HT1080 (cell line): ENCODE measurements at regions not wholly inside any gene's neighbourhood (a gene's known extent, or its start where the extent isn't known, plus 50 kb on each side); places are given as distances from the start of the nearest gene placed in this dataset.

Experiments used
- DNase-seq: peaks from one replicate; pipeline ENCODE4 v3.0.0-alpha.2; 2015; ENCODE audit warnings: low read depth

DNA sequence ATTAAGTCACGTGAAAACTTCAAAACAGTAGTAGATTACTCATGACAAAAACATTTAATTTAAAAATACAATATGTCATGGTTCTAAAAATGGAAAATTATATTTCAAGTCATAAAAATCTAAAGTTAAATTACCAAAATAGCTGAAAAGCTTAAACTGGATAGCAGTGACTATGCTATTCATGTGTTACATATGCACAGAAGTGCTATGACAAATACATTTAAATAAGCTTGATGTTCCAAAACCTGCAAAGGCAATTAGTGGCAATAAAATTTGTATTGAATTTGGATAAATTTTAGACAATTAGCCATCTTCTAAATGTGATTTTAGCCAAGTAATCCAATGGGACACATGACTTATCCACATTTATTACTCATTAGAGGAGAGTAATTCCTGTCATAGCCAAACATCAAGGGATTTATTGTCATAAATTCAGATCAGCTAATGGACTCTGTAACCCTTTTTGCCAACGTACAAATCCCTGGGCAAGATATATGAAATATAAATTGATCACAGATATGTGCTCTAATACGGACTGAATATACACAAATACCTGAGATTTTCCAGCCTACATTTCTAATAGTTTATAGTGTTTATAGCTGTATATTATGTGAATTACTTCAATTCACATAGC lies 419.4 kb downstream of the ISL1 start:
- no peak for DNase-seq

DNA sequence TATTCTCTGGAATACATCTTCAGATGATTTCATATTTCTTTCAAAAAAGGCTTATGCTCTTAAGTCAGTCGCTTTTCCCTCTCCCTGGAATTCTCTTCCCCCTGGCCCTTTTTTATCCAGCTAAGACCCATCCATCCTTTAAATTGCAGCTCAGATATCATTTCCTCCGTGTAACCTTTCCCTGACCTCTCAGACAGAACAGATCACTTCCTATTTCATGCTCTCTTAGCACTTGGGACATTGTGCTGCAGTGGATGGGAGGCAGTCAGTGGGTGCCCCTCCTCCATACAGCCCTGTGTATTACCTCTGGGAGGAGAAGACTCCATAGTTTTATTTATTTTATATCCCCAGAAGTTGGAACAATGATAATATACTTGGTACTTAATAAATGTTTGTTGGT lies 423.4 kb downstream of the ISL1 start:
- DNase-seq: peak; percentile 47

DNA sequence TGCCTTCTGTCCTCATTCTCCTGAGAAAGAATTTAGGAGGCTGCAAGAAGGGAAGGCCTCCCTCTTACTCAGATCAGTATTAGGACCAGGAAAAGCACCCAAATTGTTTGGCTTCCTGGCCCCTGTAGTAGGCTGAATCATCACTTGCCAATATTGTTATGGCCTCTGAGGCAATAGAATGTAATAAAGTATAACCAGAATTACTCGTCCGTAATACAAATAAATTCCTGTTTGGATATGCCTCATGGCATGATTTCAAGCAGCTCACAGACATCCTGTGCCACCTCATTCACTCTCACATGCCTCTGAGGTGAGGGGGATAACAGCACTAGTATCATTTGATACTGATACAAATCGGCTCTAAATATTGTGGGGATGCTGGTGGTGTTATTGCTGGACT lies 427.3 kb downstream of the ISL1 start:
- peak; percentile 76 for DNase-seq

DNA sequence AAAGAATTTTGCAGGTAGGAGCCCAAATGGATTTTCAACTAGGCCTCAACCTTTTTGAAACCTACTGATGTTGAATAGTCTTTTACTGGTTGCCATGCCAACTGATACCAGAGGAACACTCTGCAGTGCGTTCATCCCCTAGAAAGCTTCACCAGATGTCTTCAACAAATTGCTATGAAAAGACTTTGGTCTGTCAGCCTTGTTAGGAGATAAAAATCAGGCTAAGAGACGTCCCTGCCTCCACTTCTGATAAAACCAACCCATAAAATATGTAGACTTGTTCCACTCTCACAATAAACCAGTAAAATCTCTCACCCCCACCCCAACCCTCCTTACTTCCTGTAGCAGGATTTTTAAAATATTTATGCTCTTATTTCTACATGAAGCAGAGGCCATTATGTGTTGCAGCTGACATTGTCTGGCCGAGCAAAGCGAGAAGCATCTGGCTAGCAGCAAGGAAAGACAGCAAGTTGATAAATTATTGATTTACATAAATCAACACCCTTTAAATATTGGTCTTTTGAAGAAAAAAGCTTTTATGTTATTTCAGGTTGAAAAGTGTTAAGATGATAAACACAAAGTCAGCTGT lies 428.7 kb downstream of the ISL1 start:
- no peak for DNase-seq

GRCh38 chr5:51814817-51815216 lies 431.6 kb downstream of the ISL1 start:
- peak; percentile 62 for DNase-seq

- DNase-seq: no peak
These were observed 433.2 kb downstream of the ISL1 start for GRCh38 chr5:51816427-51816826.

DNA sequence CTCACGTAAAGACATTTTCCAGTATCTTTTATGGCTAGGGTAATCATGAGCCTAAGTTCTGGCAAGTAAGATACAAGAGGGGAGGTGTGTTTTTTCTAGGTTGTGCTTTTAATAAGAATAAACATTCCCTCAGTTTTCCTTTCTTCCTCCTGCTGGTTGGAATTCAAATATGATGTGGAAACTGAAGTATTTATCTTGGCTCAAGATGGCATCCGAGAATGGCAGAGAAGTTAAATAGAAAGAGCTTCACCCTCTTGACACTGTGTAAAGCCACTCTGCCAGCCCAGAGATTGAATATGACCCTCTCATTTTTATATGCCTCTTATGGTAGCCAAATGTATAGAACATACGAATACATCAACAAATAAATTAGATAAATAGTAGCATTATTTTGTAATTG lies 438.4 kb downstream of the ISL1 start:
- DNase-seq: no peak

GRCh38 chr5:51829230-51829629 lies 446.0 kb downstream of the ISL1 start:
- DNase-seq: peak; percentile 74

DNA sequence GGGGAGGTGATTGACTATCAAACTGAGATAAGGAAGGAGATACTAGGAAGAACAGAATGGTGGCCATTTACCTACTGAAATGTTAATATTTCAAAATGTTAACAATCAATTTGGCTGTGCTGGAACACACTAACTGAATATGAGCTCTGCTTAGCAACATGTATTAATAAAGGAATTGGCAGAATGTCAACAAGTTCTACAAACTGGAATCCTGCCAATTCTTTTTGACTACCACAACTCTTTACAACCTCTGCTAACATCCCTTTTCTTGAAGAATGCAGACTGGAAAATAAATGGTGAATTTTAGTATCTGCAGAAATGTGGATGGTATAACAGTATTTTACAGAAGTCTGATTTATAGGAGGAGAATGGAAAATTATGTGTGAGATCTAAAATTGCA lies 446.4 kb downstream of the ISL1 start:
- peak; percentile 15 for DNase-seq

GRCh38 chr5:51832934-51833470 lies 449.8 kb downstream of the ISL1 start:
- DNase-seq: no peak

GRCh38 chr5:51838459-51838858 lies 455.2 kb downstream of the ISL1 start:
- DNase-seq: no peak

- no peak for DNase-seq
These were observed 460.6 kb downstream of the ISL1 start for GRCh38 chr5:51843893-51844292.

DNA sequence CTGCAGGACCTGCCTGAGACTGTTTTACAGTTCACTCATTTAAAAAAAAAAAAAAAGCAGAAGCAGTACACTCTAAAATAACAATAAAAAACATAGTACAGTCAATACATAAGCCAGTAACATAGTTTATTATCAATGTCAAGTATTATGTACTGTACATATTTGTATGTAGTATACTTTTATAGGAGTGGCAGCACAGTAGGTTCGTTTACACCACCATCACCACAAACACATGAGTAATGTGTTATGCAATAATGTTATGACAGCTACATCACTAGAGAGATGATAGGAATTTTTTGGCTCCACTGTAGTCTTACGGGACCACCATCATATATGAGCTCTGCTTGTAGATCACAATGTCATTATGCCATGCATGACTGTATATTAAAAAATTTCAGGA lies 462.8 kb downstream of the ISL1 start:
- no peak for DNase-seq

DNA sequence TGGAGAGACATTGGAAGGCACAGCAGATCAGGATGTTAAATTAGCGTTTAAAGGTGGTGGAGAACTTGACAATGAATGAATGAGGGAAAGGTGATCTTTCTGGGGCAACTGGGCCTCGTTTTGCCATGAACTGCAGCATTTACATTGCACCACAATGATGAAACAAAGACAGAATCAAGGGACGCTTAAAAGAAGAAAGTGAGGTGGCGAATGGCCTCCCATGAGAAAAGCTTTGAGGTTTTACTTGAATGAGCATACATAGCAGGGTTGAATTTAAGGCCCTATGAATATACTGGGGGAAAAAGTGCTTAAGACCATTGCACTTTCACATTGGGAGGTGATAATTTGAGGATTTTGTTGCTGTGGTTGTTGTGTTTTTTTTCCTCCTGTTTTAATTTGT lies 476.4 kb downstream of the ISL1 start:
- no peak for DNase-seq

GRCh38 chr5:51860532-51861018 lies 477.3 kb downstream of the ISL1 start:
- peak; percentile 17 for DNase-seq

GRCh38 chr5:51872144-51872543 lies 488.9 kb downstream of the ISL1 start:
- no peak for DNase-seq

- DNase-seq: no peak
These were observed 498.7 kb downstream of the ISL1 start for GRCh38 chr5:51881901-51882300.

DNA sequence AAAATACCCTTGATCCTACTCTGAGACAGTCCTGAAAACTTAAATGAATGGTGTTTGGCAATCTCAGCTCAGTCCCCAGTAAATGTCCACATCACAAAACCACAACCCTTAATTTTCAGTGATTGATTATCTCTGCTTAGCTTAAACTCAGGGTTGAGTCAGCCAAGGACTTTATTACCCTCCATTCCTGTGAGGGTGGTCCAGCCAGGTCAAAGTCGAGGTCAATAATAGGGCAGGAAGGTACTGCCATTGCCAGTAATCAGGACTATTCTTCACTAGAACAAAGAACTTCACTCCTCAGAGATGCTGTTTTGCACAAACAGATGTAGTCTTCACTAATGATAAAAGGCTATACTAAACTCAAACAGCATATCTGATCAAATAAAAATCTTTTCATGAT lies 499.4 kb downstream of the ISL1 start:
- no peak for DNase-seq

DNA sequence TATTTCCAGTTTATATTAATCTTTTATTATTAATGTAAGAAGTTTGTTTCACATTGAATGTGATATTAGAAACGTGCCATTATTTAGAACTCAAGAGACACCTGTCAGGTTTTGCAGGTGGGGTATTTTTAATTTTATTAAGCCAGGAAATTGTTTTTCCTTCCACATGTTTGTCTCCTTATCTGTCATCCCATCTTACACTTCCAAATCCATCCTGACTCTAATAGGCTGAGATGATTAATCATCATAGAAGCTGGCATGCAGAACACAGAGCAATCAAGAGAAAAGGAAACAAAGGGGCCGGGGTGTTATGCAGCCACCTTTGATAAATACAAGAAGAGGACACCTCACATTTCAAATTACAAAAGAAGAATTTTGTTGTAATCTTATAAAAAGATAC lies 506.5 kb downstream of the ISL1 start:
- no peak for DNase-seq

DNA sequence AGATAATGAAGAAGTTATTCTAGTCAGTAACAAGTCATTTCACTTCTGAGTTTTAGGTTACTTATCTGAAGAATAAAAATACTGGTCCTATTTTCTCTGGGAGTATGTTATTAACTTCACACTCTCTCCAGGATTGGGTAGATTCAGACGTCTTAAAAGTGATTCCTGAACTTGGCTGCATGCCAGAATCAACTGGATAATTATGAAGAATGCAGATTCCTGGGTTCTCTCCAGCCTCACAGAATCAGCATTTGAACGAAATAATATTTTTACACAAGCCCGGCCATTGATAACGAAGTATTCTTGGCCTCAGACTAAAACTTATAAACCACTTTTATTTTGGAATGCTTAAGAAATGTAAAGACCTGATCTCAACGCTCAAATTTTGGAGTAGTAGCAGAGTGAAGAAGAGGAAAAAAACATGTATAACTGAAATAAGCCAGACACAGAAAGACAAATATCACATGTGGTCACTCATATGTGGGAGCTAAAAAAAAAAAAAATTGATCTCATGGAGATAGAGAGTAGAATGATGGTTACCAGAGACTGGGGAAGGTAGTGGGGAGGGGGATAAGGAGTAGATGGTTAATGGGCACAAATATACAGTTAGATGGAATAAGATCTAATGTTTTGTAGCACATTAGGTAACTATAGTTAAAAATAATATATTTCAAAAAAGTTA lies 507.3 kb downstream of the ISL1 start:
- no peak for DNase-seq

- DNase-seq: no peak
These were observed 509.4 kb downstream of the ISL1 start for GRCh38 chr5:51892680-51893079.

DNA sequence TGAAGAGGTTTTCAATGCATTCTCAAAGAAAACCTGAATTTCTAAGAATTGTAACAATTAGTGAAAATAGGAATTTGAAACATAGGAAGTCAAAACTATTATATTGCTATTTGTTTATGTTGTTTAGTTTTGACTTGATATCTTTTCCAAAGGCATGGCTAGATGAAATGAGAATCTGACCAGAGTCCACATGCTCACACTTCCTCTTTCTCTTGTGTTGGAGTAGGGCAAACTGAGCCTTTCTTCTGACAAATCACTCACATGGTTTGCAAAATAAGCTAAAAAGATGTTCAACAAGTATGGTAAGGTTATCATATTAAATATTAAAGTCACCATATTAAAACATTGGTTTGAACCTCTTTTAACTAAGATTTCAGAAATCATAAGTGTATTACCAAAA lies 512.6 kb downstream of the ISL1 start:
- no peak for DNase-seq

- no peak for DNase-seq
These were observed 519.3 kb downstream of the ISL1 start for GRCh38 chr5:51902512-51902911.
